ENCODE measurements at regions not wholly inside any gene's neighbourhood (a gene's known extent, or its start where the extent isn't known, plus 50 kb on each side); places are given as distances from the start of the nearest gene placed in this dataset.

- TF ChIP-seq, protein P1, sequence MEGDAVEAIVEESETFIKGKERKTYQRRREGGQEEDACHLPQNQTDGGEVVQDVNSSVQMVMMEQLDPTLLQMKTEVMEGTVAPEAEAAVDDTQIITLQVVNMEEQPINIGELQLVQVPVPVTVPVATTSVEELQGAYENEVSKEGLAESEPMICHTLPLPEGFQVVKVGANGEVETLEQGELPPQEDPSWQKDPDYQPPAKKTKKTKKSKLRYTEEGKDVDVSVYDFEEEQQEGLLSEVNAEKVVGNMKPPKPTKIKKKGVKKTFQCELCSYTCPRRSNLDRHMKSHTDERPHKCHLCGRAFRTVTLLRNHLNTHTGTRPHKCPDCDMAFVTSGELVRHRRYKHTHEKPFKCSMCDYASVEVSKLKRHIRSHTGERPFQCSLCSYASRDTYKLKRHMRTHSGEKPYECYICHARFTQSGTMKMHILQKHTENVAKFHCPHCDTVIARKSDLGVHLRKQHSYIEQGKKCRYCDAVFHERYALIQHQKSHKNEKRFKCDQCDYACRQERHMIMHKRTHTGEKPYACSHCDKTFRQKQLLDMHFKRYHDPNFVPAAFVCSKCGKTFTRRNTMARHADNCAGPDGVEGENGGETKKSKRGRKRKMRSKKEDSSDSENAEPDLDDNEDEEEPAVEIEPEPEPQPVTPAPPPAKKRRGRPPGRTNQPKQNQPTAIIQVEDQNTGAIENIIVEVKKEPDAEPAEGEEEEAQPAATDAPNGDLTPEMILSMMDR (IDR thresholded peaks at IDR 0.05; ENCODE audit: unreplicated experiment), result no peak
- Mint-ChIP-seq H3K27me3 (peaks cover 40% of the 10 kb centered on the region), H3K27ac (no peak overlapping the region), H3K4me3 (ENCODE audit: low read depth) (no peak overlapping the region), H3K36me3 (ENCODE audit: insufficient read depth) (no peaks in the 10 kb centered on the region), H3K4me1 (ENCODE audit: low read depth) (no peaks in the 10 kb centered on the region), H3K9me3 (ENCODE audit: low read depth) (peaks cover 8% of the 10 kb centered on the region)
- DNase-seq (ENCODE audit: low spot score, unreplicated experiment), result no peak
Observed at GRCh38 chr12:126084480-126084879, 1019.2 kb downstream of the AACS start.

GRCh38 chr12:126086242-126086641, 1021.0 kb downstream of the AACS start:
- Mint-ChIP-seq H3K27me3 (peaks cover 57% of the 10 kb centered on the region), H3K27ac (no peak overlapping the region), H3K36me3 (ENCODE audit: insufficient read depth) (no peaks in the 10 kb centered on the region), H3K4me3 (ENCODE audit: low read depth) (no peak overlapping the region), H3K9me3 (ENCODE audit: low read depth) (peaks cover 8% of the 10 kb centered on the region), H3K4me1 (ENCODE audit: low read depth) (no peaks in the 10 kb centered on the region)
- no peak for DNase-seq (ENCODE audit: low spot score, unreplicated experiment)
- TF ChIP-seq, protein P1 (IDR thresholded peaks at IDR 0.05; ENCODE audit: unreplicated experiment), result no peak

DNA sequence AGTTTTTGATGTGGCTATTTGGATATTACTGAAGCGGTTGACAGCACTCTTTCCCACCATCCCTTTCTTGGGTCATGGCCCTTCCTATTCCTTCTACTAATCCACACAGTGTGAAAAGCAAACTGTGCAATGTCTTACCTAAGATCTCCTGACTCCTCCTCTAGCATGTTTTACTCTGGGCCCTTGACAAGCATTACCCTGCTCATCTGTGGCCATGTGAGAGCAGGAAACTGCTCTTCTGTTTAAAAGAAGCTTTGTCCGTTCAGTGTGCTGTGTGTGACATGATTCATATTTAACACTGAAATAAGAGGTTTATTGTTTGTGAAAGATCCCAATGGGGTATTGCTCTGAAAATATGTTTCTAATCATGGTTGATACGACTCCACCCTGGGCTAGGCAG, 1022.5 kb downstream of the AACS start:
- H3K27ac Mint-ChIP-seq, result no peak overlapping the region
- no peak for DNase-seq (ENCODE audit: low spot score, unreplicated experiment)
- no peaks in the 10 kb centered on the region for H3K36me3 Mint-ChIP-seq (ENCODE audit: insufficient read depth)
- no peaks in the 10 kb centered on the region for H3K4me1 Mint-ChIP-seq (ENCODE audit: low read depth)
- H3K4me3 Mint-ChIP-seq (ENCODE audit: low read depth), result no peak overlapping the region
- H3K27me3 Mint-ChIP-seq, result peaks cover 67% of the 10 kb centered on the region
- TF ChIP-seq, protein P1 (IDR thresholded peaks at IDR 0.05; ENCODE audit: unreplicated experiment), result no peak
- H3K9me3 Mint-ChIP-seq (ENCODE audit: low read depth), result peaks cover 6% of the 10 kb centered on the region

GRCh38 chr12:126093908-126094307, 1028.7 kb downstream of the AACS start:
- DNase-seq (ENCODE audit: low spot score, unreplicated experiment), result no peak
- no peak overlapping the region for H3K27ac Mint-ChIP-seq
- no peaks in the 10 kb centered on the region for H3K4me1 Mint-ChIP-seq (ENCODE audit: low read depth)
- H3K27me3 Mint-ChIP-seq, result peaks cover 73% of the 10 kb centered on the region
- peaks cover 3% of the 10 kb centered on the region for H3K9me3 Mint-ChIP-seq (ENCODE audit: low read depth)
- TF ChIP-seq, protein P1 (IDR thresholded peaks at IDR 0.05; ENCODE audit: unreplicated experiment), result no peak
- H3K4me3 Mint-ChIP-seq (ENCODE audit: low read depth), result no peak overlapping the region
- no peaks in the 10 kb centered on the region for H3K36me3 Mint-ChIP-seq (ENCODE audit: insufficient read depth)

GRCh38 chr12:126095748-126096510, 1030.7 kb downstream of the AACS start:
- no peaks in the 10 kb centered on the region for H3K4me1 Mint-ChIP-seq (ENCODE audit: low read depth)
- peaks cover 70% of the 10 kb centered on the region for H3K27me3 Mint-ChIP-seq
- no peak overlapping the region for H3K4me3 Mint-ChIP-seq (ENCODE audit: low read depth)
- peaks cover 3% of the 10 kb centered on the region for H3K9me3 Mint-ChIP-seq (ENCODE audit: low read depth)
- DNase-seq (ENCODE audit: low spot score, unreplicated experiment), result no peak
- no peaks in the 10 kb centered on the region for H3K36me3 Mint-ChIP-seq (ENCODE audit: insufficient read depth)
- H3K27ac Mint-ChIP-seq, result no peak overlapping the region
- TF ChIP-seq, protein P1 (IDR thresholded peaks at IDR 0.05; ENCODE audit: unreplicated experiment), result no peak

Data from progenitor cell of endocrine pancreas (in vitro differentiated cells).